HEK293 (cell line): ENCODE measurements at regions not wholly inside any gene's neighbourhood (a gene's known extent, or its start where the extent isn't known, plus 50 kb on each side); places are given as distances from the start of the nearest gene placed in this dataset.

Source experiments
- CTCF ChIP-seq: fragments of 450-650 bp; formaldehyde crosslinking; IDR thresholded peaks from 2 replicates; pipeline ENCODE4 v1.5.1; 2016; ENCODE audit warnings: missing biosample characterization, missing genetic modification characterization
- KLF7 ChIP-seq: fragments of 450-650 bp; formaldehyde crosslinking; IDR thresholded peaks from 2 replicates; pipeline ENCODE4 v1.5.1; 2016; ENCODE audit warnings: missing biosample characterization, missing genetic modification characterization, borderline replicate concordance
- SETDB1 ChIP-seq: IDR thresholded peaks from one replicate; pipeline ENCODE4 v1.6.1; 2017; ENCODE audit warnings: mild to moderate bottlenecking, low read length, moderate library complexity, mixed read lengths; ENCODE audit not compliant: insufficient read length
- SP2 ChIP-seq: fragments of 450-650 bp; formaldehyde crosslinking; IDR thresholded peaks from 2 replicates; pipeline ENCODE4 v1.5.1; 2016; ENCODE audit warnings: missing biosample characterization, missing genetic modification characterization
- YY1 ChIP-seq: fragments of 450-650 bp; formaldehyde crosslinking; IDR thresholded peaks from 2 replicates; pipeline ENCODE4 v1.5.1; 2018; ENCODE audit warnings: missing biosample characterization, missing genetic modification characterization
- ZBTB10 ChIP-seq: fragments of 450-650 bp; formaldehyde crosslinking; IDR thresholded peaks from 2 replicates; pipeline ENCODE4 v1.5.1; 2016; ENCODE audit warnings: missing biosample characterization, missing genetic modification characterization
- ZBTB21 ChIP-seq: fragments of 450-650 bp; formaldehyde crosslinking; IDR thresholded peaks from 2 replicates; pipeline ENCODE4 v1.5.1; 2017; ENCODE audit warnings: missing biosample characterization, missing genetic modification characterization
- ZBTB8A ChIP-seq: fragments of 450-650 bp; formaldehyde crosslinking; IDR thresholded peaks from 2 replicates; pipeline ENCODE4 v1.5.1; 2016; ENCODE audit warnings: missing biosample characterization, missing genetic modification characterization
- ZFP37 ChIP-seq: fragments of 450-650 bp; formaldehyde crosslinking; IDR thresholded peaks from 2 replicates; pipeline ENCODE4 v1.5.1; 2016; ENCODE audit warnings: missing biosample characterization, missing genetic modification characterization
- ZNF223 ChIP-seq: fragments of 450-650 bp; formaldehyde crosslinking; IDR thresholded peaks from 2 replicates; pipeline ENCODE4 v1.5.1; 2016; ENCODE audit warnings: missing biosample characterization, missing genetic modification characterization
- ZNF274 ChIP-seq, 2 experiments: fragments of 200-500 bp in 1 of 2; fragments of 450-650 bp in 1 of 2; sonication (Bioruptor generic) in 1 of 2; formaldehyde crosslinking in 1 of 2; IDR thresholded peaks; 2 replicates each; pipeline versions ENCODE4 v1.5.1 to v1.6.1; 2014 to 2016; ENCODE audit warnings: borderline replicate concordance in 1 of 2, inconsistent platforms in 1 of 2, low read length in 1 of 2, missing biosample characterization in 1 of 2, missing genetic modification characterization in 1 of 2
- ZNF639 ChIP-seq: fragments of 450-650 bp; formaldehyde crosslinking; IDR thresholded peaks from 2 replicates; pipeline ENCODE4 v1.5.1; 2016; ENCODE audit warnings: missing biosample characterization, missing genetic modification characterization
- ZSCAN4 ChIP-seq: fragments of 450-650 bp; formaldehyde crosslinking; IDR thresholded peaks from 2 replicates; pipeline ENCODE4 v1.5.1; 2017; ENCODE audit warnings: missing biosample characterization, missing genetic modification characterization

GRCh38 chr10:3472287-3473051 is 299.9 kb upstream of the PITRM1 start:
- TF ChIP-seq CTCF (tag by site-specific recombination) (no peak), YY1 (tag by site-specific recombination) (no peak), ZBTB8A (tag by site-specific recombination) (no peak), SETDB1 (no peak), KLF7 (no peak), ZNF274 (IDR thresholded peaks at IDR 0.05; ENCODE audit: low read length) (no peak), ZNF274 (tag by site-specific recombination; IDR thresholded peaks at IDR 0.05; ENCODE audit: borderline replicate concordance) (no peak), SP2 (no peak), ZSCAN4 (tag by site-specific recombination) (no peak), ZBTB10 (tag by site-specific recombination) (no peak), ZNF639 (tag by site-specific recombination) (no peak), ZBTB21 (tag by site-specific recombination) (no peak), ZFP37 (tag by site-specific recombination) (no peak), ZNF223 (tag by site-specific recombination) (no peak)
